GM19240 (cell line): ENCODE measurements at regions not wholly inside any gene's neighbourhood (a gene's known extent, or its start where the extent isn't known, plus 50 kb on each side); places are given as distances from the start of the nearest gene placed in this dataset.
"Not testable (repeated sequence)": the region's sequence is repeated elsewhere in the genome, so short reads cannot be mapped to it uniquely, and the experiment has no call there.

Experiments used
- DNase-seq: peaks from one replicate; pipeline ENCODE4 v3.0.0; 2011; ENCODE audit warnings: low spot score; ENCODE audit not compliant: insufficient read length

DNA sequence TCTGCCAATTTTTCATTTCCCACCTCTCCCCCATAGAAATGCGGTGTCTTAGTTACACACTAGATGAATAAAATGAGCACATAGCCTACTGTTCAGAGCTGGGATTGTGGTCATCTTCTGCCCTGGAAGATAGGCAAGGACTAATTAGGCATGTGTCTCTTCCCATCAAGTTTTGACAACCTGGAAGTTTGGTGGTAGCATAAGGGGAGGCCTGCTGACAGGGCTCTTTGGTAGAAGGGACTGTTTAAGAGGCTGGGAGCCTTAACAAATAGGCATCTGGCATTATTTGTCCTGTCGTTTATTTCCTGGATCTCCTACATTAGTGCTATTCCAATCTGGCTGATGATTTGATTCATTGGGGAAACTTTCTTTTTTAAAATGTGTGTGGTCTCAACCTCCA, 512.3 kb downstream of the ZNF385D start:
- no peak for DNase-seq

DNA sequence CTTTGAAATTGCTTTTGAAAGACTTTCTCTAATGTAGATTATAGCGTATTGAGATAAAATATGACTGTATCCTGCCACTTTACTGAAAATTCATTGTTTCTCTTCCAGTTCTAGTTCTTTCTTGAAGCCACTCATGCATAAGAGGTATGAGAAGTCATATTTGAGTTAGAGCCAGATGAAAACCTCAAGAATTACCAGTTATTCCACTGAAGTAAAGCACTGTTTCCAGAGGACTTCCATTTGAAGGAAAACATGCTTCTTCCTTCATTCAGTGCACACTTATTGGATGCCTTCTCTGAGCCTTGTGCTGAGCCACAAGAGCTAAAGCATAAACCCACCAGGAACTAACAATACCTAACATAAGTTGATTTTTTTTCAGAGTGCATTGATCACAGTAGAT, 513.4 kb downstream of the ZNF385D start:
- no peak for DNase-seq

DNA sequence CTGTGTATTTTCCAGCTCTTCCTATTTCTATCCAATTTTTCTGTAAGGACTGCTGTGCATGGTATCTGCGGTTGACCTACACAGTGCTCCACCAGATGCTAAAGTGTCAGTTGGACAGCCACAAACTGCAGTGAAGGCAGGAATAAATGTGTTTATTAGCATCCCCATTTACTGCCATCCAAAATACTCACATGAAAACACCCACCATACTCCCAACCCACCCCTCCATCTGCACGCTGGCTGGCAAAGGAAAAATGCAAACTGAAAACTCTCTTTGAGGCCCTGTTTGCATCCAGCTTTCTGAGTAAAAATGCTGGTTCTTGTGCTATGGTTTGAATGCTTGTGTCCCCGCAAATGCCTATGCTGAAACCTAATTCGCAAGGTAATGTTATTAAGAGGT, 515.5 kb downstream of the ZNF385D start:
- no peak for DNase-seq

DNA sequence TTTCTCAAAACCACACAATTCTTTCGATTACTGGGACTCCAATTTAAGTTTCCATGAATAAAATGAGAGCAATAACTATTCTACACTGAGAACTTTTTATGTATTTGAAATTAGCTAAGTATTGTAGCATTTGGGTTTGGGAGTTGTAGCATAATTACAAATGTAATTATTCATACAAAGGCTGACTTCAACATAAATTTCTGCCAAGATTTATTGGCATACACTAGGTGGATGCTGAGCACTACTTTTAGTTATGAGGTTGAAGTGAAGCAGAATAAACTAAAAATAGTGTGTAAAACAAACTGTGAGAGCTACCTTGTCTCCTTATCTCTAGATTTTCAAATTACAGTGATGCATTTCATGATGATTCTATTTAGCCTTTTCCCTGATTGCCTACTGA, 516.1 kb downstream of the ZNF385D start:
- no peak for DNase-seq

DNA sequence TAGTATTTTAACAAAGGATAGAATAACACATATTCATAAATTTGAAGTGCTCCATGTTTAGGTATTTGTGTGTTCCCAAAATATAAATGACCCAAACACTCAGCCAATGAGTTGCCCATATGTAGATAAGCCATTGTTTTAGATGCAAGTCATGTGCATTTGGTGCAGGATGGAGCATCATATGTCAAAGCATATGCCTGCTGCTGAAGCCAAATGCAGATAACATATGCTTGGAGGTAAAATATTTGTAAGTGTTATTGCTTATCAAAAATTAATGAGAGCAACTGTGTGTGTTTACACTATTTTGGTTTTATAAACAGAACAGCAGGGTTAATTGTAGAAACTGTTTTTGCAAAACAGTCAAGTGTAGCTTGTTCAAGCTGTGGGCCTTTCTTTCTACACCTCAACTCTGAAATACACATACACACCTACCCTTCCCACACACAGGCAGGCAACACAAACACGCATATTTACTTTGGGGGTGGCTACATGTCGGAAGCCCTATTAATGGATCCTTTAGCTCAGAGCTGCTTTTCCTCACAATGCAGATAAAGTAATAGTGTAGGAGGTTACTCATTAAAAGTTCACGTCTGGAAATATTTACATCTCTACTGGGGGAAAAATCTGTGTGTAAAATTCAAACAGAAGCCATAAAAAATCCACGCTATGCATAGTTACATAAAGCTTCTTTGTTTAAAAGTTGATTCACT, 521.4 kb downstream of the ZNF385D start:
- no peak for DNase-seq

DNA sequence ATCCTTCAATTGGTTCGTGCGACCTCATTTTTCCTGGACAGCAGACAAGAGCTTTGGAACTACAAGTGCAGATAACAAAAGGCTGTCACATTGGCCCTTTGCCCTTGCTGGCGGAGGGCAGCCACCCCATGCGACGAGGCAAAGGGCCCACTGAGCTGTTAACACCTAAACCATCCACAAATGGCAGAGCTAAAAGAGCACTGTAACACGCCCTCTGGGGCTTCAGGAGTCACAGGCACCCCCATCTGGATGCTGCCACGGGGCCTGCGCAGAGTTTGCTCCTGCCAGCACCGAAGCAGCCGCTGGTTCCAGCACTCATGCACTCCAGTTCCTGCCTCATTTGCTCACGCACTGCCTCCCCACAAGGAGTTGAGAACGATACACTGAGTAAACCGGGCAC, 524.9 kb downstream of the ZNF385D start:
- DNase-seq = no peak

DNA sequence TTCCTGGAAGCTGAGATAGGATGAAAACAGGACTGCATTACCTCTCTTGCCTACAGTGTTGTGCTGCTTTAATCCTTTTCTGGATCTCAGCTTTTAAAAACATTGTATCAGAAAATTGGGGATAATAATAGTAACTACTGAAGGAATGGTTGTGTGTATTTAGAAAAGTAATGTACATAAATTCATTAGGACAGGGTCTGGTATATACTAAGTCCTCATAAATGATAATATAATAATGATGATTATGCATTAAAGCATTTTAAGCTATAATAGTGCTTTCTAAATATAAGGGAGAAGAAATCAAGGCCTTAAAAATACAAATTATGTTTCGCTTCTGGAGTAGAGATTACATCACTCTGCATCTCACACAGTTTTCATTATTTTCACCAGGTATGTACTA, 530.1 kb downstream of the ZNF385D start:
- DNase-seq = no peak

DNA sequence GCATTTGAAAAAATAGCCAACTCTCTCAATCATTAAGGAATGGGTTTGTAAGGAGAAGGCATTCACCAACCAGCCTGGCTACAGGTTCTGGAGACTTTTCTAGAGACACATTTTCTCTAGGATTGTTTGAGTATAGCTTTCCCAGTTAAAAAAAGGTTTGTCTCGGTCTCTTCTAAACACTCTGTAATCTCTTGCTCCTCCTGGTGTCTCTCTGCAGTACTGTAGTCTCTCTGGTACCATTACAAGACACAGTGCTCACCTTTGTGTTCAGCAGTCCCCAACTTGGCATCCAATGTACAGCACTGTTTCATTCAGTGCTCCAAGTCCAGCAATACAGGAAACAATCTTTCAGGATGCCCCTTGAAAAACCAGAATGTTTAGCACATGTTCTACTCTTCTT, 534.4 kb downstream of the ZNF385D start:
- no peak for DNase-seq

DNA sequence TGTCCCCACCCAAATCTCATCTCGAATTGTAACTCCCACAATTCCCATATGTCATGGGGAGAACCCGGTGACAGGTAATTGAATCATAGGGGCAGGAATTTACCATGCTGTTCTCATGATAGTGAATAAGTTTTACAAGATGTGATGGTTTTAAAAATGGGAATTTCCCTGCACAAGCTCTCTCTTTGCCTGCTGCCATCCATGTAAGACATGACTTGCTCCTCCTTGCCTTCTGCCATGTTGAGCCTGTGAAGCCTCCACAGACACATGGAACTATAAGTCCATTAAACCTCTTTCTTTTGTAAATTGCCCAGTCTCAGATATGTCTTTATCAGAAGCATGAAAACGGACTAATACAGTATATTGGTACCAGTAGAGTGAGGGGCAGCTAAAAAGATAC, 546.9 kb downstream of the ZNF385D start:
- DNase-seq = not testable (repeated sequence)

DNA sequence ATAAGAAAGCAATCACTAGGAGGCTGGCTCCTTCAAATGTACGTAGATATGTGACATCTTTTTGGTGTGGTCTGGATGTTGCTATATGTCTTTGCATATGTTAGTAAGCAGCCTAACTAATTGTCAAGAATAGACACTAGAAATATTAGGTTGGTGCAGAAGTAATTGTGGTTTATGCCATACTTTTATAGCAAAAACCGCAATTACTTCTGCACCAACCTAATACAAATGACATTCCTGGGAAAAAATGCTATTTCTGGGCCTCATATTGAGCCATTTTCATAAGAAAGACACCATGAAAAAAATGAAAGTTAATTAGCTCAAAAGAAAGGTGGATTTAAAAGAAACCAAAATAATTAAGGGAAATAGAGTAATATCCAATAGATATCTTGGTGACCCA, 555.8 kb downstream of the ZNF385D start:
- DNase-seq = no peak

DNA sequence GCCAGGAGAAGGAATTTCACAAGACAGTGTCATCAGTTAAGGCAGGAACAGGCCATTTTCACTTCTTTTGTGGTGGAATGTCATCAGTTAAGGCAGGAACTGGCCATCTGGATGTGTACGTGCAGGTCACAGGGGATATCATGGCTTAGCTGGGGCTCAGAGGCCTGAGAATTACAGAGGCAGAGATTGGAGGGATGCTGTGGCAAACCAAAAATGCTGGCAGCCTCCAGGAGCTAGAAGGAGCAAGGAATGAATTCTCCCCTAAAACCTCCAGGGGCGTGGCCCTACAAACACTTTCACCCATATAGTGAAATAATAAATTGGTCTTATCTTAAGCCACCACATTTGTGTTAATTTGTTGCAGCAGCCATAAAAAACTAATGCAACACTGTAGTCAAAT, 557.0 kb downstream of the ZNF385D start:
- DNase-seq = not testable (repeated sequence)

DNA sequence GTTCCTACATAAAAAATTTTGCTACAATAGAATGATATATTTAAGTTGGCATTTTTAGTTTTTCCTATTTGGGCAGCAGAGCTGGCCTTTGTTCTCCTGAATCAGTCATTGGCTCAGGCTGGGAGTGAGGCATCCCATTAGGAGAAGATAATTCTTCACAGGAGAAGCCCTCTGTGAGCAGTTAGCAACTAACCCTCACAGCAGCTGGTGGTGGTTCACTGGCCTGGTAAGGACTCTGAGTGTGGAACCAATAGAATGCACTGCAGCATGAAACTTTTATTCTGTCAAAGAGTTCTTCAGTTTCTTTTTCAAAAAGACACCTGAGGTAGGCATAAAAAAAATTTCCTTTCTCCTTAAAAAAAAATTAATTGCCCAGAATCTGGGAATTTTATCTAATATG, 562.6 kb downstream of the ZNF385D start:
- DNase-seq = no peak

DNA sequence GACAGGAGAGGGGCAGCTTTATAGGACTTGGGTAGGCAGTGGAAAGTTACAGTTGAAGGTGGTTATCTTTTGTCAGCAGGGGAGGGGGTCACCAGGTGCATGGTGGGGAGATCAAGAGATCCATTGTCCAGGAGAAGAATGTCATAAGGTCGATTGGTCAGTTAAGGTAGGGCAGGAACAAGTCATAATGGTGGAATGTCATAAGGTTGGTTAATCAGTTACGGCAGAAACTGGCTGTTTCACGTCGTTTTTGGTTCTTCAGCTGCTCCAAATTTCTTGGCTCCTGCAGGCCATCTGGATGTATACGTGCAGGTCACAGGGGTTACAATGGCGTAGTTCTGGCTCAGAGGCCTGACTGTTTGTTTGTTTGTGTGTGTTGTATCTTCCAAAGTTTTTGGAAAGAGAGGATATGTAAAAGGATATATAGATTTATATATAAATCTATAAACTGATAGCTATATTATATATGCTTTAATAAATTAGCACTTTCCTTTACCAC, 565.1 kb downstream of the ZNF385D start:
- no peak for DNase-seq

DNA sequence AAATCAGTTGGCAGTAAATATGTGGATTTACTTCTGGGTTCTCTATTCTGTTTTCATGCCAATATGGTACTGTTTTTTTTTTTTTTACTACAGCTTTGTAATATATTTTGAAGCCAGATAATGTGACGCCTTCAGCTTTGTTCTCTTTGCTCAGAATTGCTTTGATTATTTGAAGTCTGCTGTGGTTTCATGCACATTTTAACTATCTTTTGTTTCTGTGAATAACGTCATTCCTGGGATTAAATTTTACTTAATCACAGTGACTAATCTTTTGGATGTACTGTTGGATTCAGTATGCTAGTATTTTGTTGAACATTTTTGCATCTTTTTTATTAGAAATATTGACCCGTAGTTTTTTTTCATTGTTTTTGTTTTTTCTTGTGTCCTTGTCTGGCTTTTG, 576.5 kb downstream of the ZNF385D start:
- DNase-seq = no peak

DNA sequence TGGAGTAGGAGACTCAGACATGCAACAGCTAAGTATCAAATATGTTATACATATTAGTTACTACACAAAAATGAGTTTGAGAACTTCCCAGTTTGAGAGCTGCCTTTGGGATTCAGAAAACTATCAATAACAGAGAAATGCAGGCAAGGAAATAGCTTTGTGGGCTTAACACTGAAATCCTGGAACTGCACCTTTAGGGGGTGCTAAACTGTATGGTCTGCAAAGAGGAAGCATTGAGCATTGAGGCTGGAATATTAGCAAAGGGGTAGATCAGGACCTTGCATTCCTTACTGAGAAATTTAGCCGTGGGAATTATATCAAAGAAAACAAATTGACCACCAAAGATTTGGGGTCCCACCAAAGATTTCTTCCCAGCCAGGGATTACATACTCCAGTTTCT, 580.0 kb downstream of the ZNF385D start:
- no peak for DNase-seq

DNA sequence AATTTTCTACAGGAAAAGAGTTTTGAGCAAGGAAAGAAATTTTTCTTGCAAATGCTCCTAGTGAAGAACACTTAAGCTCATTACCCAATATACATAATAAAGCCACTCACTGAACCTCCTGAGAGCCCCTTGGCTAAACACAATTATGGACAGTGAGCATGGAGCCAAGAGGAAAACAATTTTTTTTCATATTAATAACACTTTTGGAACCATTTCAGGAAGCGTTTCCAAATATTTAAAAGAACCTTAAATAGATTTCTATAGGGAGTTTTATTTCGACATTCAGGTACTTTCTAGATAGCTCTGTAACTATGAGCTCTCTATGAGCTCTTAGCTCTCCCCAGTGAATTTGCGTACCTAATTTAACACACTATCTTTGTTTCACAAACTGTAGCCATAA, 581.1 kb downstream of the ZNF385D start:
- no peak for DNase-seq

DNA sequence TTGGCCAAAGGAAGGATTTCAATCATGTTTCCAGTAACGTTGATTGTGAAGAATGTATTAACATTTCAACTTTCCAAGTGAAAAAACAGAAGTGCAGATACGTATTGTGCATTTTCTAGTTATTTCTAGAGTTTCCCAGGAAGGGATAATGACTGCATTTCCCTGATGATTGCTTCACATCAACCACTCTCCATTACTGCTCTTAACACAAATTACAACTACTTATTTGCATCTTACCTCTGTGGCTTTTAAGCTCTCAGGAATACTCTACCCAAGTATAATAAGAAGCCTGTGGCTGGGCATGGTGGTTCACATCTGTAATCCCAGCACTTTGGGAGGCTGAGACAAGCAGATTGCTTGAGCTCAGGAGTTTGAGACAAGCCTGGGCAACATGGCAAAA, 582.5 kb downstream of the ZNF385D start:
- DNase-seq = no peak

DNA sequence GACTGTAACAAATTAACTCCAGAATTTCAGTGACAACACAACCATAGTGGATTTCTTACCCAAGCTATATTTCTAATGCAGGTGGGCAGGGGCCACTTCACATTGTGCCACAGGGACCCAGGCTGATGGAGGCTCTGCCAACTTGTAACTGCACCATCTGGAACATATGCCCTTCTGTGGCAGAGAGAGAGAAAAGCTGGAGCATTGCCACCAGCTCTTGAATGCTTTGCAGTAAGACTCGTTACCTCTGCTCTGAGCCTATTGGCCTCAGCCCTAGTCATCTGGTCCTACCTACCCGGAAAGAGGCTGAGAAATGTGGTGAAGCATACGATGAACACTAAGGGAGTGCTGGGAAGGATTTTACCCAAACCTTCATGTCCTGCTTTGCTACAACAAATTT, 587.1 kb downstream of the ZNF385D start:
- no peak for DNase-seq

DNA sequence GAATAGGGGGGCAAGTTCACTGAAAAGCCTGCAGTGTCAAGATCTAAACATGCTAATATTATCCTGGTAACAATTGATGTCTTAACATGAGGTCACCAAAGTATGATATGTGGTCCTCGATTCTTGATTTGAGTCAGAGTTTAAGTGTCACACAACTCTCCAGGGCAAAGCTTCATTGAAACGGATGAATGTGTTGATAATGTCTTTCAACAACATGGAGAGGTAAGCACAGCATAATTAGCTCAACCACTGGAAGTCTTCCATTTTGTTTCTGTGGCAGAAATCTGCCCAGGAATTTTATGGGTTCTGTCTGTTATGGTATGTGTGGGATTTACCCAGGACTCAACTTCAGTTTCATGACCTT, 591.5 kb downstream of the ZNF385D start:
- no peak for DNase-seq

DNA sequence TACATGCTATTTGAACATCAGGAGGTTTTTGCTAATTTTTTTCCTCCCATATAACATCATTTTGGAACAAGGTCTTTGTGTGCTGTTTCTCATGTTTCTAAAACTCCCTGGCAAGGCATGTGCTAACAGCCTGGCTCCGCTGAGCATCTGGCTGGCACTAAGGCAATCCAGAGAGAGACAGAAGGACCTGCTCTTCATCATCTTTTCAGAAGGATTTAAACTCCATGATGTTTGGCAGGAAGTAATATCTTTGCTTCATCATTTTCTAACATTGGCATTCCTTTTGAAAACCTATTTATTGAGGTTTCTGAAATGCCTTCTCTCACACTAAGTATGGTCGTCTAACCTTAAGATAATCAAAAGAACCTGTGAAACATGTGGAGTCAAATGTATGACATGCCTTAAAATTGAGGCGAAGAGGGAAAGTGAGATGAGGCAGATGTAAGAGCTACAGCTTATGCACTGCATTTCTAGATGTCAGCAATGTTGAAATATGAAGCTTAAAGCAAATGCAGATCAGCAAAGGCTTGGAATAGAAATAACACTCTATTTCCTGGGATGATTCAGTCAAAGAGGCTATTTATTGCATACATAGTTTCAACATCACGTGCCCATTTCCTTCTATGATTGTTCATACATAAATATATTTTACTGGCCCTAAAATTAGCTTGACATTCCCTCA, 592.0 kb downstream of the ZNF385D start:
- DNase-seq = no peak

DNA sequence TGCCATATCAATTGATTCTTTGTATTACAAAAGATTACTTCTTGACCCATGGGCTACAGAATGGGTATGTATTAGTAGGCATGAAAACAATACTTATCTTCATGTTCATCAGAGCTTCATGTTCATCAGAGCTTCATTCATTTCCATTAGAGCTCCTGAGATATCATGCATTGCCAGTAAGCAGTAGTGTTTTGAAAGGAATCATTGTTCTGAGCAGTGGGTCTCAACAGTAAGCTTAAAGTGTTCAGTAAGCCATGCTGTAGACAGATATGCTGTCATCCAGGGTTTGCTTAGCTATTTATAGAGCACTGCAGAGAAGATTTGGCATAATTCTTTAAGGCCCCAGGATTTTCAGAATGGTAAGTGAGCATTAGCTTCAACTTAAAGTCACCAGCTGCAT, 596.1 kb downstream of the ZNF385D start:
- no peak for DNase-seq

DNA sequence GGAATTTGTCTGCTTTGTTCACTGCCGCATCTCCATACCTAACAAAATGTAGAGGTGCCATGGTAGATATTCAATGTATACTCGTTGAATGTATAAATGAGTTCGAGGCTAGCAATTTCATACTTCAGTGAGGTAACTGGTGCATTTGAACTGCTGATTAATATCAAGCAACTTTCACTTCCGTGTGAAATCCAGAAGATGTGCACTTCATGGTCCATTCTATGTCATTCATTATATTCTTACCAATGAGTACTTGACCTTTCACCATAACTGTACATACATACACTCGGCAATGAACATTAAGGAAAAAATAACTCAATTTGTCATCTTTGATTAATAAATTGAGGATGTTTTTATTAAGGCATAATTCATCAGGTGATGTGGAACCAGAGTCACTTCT, 598.5 kb downstream of the ZNF385D start:
- DNase-seq = no peak

DNA sequence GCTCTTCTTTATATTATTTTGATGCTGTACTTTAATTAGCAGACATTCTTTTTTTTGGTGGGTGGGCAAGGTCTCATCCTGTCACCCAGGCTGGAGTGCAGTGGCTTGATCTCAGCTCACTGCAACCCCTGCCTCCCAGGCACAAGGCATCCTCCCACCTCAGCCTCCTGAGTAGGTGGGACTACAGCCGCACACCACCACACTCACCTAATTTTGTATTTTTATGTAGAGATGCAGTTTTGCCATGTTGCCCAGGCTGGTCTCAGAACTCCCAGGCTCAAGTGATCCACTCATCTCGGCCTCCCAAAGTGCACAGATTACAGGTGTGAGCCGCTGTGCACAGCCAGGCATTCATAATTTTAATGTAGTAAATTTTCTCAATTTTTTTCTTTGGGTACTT, 608.1 kb downstream of the ZNF385D start:
- no peak for DNase-seq
